ENCODE measurements at regions not wholly inside any gene's neighbourhood (a gene's known extent, or its start where the extent isn't known, plus 50 kb on each side); places are given as distances from the start of the nearest gene placed in this dataset.

DNA sequence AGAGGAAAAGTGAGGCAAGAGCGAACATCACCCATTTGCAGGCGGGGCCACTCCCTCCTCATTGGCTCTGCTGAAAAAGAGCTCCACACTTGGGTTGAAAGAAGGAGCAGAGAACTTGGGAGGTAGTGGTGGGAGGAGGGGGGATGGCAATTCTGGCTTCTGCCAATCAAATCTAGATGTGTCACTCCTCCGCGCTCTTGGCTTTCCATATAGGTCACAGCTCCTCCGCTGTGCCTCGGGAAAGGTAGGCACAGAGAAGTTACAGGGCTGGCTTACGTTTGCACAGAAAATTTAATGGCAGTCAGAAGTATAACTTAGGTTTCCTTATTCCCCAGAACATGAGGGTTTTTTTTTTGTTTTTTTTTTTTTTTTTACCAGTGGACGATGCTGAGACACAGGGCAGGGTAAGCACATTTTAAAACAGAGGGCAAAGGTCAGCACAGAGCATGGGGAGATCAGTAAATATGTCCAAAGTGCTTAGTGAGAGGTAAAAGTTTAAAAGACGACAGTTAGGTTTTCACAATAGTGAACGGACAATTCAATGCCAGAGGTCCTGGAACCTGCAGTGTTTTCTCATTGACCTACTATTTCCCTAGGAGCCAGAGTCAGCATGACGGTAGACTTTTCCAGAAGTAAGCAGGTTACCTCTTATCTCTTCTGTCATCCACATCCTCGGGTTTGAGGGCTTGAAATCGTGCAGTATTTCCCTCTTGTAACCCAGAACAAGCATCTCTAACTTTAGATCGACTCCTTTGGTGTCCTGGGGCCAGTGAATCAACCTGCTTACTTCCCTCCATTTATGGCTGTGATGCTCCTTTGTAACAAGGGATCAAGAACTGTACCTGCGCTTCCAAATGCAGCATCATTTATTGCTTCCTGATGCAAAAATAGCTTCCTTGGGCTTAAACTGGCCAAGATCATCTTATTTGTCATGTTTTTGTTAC is 258.9 kb upstream of the PROX1 start:
- no peak for DNase-seq (ENCODE audit: extremely low read depth, low read depth)
- TF ChIP-seq, protein P1, sequence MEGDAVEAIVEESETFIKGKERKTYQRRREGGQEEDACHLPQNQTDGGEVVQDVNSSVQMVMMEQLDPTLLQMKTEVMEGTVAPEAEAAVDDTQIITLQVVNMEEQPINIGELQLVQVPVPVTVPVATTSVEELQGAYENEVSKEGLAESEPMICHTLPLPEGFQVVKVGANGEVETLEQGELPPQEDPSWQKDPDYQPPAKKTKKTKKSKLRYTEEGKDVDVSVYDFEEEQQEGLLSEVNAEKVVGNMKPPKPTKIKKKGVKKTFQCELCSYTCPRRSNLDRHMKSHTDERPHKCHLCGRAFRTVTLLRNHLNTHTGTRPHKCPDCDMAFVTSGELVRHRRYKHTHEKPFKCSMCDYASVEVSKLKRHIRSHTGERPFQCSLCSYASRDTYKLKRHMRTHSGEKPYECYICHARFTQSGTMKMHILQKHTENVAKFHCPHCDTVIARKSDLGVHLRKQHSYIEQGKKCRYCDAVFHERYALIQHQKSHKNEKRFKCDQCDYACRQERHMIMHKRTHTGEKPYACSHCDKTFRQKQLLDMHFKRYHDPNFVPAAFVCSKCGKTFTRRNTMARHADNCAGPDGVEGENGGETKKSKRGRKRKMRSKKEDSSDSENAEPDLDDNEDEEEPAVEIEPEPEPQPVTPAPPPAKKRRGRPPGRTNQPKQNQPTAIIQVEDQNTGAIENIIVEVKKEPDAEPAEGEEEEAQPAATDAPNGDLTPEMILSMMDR (IDR thresholded peaks at IDR 0.05; ENCODE audit: low read depth, low read length): no peak

DNA sequence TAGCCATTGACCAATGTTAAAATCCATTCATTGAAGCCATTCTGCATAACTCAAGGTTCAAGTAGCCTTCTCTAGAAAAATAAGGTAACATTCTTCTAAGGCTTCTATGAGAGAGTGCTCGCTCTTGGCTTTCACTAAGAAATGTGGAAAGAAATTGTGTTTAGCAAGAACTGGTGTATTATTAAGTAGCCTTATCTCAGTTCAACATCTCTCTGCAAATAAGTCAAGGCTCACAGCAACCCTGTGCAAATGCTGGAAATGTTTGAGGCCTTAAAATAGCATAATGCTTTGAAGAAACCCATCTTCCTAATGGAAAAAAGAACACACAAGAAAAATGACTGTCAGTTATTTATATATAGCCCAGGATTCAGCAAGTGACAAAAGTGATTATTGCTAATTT is 254.1 kb upstream of the PROX1 start:
- TF ChIP-seq, protein P1 (IDR thresholded peaks at IDR 0.05; ENCODE audit: low read depth, low read length): no peak
- no peak for DNase-seq (ENCODE audit: extremely low read depth, low read depth)

DNA sequence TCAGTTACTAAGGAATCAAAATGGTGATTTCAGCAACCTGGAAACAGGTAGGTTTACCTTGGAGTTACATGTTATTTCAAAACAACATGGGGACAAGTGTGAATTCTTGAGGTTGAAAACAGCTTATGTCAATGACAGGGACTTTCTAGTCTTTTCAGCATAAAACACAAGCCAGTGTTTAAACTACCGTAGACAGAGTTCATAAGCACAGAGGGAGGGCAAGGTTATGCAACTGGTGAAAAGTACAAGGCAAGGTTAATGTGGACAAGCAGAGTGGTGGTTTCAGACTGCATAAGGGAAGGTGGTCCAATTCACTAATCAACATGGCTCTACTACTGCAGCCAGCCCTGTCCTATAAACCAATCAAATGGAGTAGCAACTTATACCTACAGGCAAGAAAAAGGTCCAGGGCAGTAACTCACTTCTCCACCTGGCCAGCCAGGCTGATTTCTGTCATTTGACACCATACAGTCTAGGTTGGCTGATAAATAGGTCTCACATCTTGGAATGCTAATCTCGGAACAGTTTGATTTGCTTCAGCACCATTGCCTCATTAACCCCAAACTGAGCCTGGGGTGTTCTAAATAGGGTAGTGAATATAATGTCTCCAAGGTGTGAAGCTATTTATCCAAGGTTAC is 250.3 kb upstream of the PROX1 start:
- TF ChIP-seq, protein P1 (IDR thresholded peaks at IDR 0.05; ENCODE audit: low read depth, low read length): no peak
- no peak for DNase-seq (ENCODE audit: extremely low read depth, low read depth)

DNA sequence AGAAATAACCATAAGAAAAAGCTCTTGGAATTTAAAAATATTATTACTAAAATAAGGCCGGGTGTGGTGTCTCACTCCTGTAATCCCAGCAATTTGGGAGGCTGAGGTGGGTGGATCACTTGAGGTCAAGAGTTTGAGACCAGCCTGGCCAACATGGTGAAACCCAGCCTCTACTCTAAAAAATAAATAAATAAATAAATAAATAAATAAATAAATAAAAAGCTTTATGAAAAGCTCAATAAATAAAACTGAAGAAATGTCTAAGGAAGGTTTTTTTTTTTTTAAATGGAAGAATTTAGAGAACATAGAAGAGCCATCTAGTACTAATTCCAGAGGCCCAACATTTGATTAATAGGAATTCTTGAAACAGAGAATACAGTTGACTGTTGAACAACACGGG is 249.1 kb upstream of the PROX1 start:
- DNase-seq (ENCODE audit: extremely low read depth, low read depth): no peak
- TF ChIP-seq, protein P1 (IDR thresholded peaks at IDR 0.05; ENCODE audit: low read depth, low read length): no peak

DNA sequence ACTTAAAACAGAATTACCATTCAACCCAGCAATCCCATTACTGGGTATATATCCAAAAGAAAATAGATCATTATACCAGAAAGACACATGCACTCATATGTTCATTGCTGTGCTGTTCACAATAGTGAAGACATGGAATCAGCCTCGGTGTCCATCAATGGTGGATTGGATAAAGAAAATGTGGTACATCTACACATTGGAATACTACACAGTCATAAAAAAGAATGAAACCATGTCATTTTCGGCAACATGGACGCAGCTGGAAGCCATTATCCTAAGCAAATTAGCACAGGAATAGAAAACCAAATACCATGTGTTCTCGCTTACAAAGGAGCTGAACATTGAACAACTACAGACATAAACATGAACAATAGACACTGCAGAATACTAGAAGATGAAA is 244.8 kb upstream of the PROX1 start:
- no peak for DNase-seq (ENCODE audit: extremely low read depth, low read depth)
- TF ChIP-seq, protein P1 (IDR thresholded peaks at IDR 0.05; ENCODE audit: low read depth, low read length): no peak

DNA sequence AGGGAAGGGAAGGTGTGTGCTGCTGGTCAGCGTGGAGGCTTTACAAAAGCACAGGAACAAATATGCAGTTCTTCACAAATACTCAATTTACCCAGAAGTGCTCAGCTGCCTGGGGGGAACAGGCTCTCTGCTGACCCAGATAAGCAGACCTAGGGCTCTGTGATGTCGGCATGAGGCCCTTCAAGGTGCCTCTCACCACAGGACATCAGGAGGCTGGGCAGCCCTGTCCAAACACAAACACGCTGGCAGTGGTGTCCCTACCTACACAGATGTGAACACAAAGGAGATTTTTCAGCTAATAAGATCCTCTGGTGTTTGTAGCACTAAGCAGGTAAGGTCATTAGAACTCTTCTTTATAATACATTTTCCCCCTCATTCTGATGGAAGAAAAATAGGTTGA is 243.0 kb upstream of the PROX1 start:
- TF ChIP-seq, protein P1 (IDR thresholded peaks at IDR 0.05; ENCODE audit: low read depth, low read length): no peak
- no peak for DNase-seq (ENCODE audit: extremely low read depth, low read depth)

DNA sequence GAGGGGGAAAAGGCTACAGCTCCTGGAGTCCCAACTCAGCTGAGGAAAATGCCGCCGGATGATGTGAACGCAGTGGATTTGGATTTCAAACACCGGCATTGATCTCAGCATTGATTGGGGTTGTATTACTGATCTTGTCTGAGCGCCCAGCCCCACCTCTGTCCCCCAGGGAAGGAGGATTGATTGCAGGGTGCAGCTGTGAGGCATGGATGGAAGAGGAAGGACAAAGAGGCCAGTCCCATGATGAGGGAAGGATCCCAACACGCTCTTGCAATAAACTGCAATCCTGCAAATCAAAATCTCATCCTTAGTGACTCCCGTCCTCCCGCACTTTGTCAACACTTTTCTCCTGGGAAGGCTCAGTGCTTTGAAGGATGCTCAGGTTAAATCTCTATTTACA is 242.3 kb upstream of the PROX1 start:
- no peak for DNase-seq (ENCODE audit: extremely low read depth, low read depth)
- TF ChIP-seq, protein P1 (IDR thresholded peaks at IDR 0.05; ENCODE audit: low read depth, low read length): no peak

Data from AG09319 (cell line).